GM10266 (cell line): ENCODE measurements at regions not wholly inside any gene's neighbourhood (a gene's known extent, or its start where the extent isn't known, plus 50 kb on each side); places are given as distances from the start of the nearest gene placed in this dataset.
"Not testable (repeated sequence)": the region's sequence is repeated elsewhere in the genome, so short reads cannot be mapped to it uniquely, and the experiment has no call there.

Experiments
- DNase-seq: peaks from one replicate; pipeline ENCODE4 v3.0.0; 2012; ENCODE audit errors: extremely low spot score
- TF ChIP-seq, protein P1 (sequence below): IDR thresholded peaks from 2 replicates; pipeline ENCODE4 v1.5.1; 2012; ENCODE audit warnings: mild to moderate bottlenecking, low read depth; ENCODE audit not compliant: control insufficient read depth, insufficient read depth; ENCODE audit errors: missing control alignments

DNA sequence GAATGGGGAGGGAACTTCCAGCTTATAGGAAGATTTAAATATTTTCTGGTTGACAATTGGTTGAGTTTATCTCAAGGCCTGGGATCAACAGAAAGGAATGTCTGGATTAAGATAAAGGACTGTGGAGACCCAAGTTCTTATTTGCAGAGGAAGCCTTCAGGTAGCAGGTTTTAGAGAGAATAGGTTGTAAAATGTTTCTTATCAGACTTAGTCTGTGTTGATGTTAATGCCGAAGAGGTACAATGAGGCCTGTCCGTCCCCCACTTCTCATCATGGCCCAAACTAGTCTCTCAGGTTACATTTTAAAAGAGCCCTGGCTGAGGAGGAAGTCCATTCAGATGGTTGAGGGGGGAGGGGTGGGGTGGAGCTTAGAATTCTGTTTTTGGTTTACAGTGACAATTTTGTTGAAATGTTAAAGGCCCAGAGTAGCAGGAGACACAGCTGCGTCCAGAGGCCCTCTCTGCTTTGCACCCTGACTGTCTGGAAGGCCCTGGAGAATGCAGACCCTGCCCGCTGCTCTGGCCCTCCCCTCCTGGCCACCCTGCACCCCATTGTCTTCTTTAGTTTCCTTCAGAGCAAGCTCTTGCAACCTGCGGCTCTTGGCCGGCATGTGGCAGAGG lies 672.5 kb upstream of the TMEM132C start:
- TF ChIP-seq, protein P1, sequence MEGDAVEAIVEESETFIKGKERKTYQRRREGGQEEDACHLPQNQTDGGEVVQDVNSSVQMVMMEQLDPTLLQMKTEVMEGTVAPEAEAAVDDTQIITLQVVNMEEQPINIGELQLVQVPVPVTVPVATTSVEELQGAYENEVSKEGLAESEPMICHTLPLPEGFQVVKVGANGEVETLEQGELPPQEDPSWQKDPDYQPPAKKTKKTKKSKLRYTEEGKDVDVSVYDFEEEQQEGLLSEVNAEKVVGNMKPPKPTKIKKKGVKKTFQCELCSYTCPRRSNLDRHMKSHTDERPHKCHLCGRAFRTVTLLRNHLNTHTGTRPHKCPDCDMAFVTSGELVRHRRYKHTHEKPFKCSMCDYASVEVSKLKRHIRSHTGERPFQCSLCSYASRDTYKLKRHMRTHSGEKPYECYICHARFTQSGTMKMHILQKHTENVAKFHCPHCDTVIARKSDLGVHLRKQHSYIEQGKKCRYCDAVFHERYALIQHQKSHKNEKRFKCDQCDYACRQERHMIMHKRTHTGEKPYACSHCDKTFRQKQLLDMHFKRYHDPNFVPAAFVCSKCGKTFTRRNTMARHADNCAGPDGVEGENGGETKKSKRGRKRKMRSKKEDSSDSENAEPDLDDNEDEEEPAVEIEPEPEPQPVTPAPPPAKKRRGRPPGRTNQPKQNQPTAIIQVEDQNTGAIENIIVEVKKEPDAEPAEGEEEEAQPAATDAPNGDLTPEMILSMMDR, result no peak
- no peak for DNase-seq

DNA sequence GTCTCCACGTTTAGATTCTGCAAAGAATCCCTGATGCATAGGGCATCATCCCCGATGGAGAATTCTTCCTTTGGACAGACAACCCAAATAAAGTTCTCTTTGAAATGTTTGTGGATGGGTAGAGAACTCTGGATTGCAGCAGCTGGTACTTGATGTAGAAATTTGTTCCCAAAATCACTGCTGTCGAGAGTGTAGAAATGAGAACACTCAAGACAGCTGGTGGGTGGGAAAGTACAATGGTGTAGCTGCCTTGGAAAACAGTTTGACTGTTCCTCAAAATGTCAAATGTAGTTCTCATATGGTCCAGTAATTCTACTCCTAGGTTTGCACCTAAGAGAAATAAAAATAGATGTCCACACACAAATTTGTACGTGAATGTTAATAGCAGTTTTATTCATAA lies 671.5 kb upstream of the TMEM132C start:
- DNase-seq, result no peak
- TF ChIP-seq, protein P1, result no peak

DNA sequence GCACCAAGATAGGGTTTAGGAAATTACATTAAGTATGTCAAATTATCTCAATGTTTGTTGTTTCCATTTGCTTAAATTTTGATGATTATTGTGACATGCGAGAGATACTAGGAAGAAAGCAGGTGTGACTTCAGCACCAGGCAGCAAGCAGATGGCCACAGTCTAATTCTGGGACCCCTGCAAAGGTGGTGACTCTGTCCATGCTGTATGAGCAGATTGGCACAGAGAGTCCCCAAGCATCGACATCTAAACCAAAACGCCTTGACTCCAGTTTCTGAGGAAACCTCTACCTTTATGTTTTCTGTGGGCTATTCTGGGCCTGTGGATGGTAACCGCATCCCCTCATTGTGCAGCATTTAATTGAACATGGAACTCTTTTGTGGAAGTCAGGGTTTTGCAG lies 670.1 kb upstream of the TMEM132C start:
- DNase-seq, result no peak
- TF ChIP-seq, protein P1, result no peak

DNA sequence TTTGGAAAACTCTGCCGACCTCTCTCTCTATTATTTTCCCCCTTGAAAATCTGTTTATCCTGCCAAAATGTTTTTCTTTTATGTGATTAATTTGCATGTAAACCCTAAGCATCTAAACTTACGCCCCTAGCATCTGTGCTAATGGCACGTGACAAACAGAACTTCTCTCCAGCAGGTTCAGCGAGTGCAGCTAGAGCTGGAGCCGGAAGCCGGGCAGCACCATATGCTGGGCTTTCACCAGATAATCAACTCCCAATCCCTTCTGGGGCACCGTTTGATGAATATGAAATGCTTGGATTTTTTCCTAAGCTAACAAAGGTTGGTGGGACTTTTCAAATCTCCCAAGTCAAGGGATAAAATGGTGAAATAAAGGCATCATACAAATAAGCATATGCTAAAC lies 667.5 kb upstream of the TMEM132C start:
- TF ChIP-seq, protein P1, result no peak

DNA sequence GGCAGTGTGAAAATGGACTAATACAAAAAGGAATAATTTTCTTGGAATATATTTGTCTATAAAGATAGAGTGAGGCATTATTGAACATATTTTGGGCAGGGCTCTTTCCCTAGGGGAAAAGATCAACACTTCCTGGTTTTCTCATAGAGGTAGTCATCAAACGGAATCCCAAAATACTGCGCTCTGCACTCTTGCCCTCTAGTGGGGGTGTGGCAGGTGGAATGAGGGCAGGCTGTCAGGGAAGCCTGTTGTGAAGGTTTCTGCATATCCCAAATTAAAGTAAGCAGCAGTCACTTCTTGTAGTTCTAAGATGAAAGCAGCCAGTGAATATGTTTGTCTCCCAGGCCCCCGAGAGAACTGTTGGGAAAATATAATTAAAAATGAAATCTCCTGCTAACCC lies 666.8 kb upstream of the TMEM132C start:
- TF ChIP-seq, protein P1, result no peak
- no peak for DNase-seq

More for the DNA sequence above, 667.5 kb upstream of the TMEM132C start:
- no peak for DNase-seq

- no peak for DNase-seq
- TF ChIP-seq, protein P1, result no peak
These were observed 660.4 kb upstream of the TMEM132C start for GRCh38 chr12:127606476-127607015.

- TF ChIP-seq, protein P1, result no peak
- DNase-seq, result no peak
These were observed 659.7 kb upstream of the TMEM132C start for GRCh38 chr12:127607146-127607725.

DNA sequence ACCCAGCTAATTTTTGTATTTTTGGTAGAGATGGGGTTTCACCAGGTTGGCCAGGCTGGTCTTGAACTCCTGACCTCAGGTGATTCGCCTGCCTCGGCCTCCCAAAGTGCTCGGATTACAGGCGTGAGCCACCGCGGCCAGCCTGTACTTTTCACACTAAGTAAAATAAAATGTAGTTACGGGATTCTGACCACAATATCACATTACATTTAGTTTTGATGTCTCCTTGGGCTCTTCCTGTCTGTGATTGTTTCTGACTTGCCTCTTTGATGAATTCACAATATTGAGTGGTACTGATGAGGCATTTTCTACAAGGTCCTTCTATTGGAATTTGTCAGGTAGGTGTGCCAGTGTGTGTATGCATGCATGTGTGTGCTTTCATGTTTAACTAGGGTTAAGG lies 658.6 kb upstream of the TMEM132C start:
- DNase-seq, result not testable (repeated sequence)
